Dedifferentiated amniotic fluid mesenchymal stem cell (primary cell): ENCODE measurements at regions not wholly inside any gene's neighbourhood (a gene's known extent, or its start where the extent isn't known, plus 50 kb on each side); places are given as distances from the start of the nearest gene placed in this dataset.
"Not testable (repeated sequence)": the region's sequence is repeated elsewhere in the genome, so short reads cannot be mapped to it uniquely, and the experiment has no call there.

ENCODE experiments used
- DNase-seq: peaks from one replicate; pipeline ENCODE4 v3.0.0-alpha.2; 2016; ENCODE audit errors: extremely low spot score

DNA sequence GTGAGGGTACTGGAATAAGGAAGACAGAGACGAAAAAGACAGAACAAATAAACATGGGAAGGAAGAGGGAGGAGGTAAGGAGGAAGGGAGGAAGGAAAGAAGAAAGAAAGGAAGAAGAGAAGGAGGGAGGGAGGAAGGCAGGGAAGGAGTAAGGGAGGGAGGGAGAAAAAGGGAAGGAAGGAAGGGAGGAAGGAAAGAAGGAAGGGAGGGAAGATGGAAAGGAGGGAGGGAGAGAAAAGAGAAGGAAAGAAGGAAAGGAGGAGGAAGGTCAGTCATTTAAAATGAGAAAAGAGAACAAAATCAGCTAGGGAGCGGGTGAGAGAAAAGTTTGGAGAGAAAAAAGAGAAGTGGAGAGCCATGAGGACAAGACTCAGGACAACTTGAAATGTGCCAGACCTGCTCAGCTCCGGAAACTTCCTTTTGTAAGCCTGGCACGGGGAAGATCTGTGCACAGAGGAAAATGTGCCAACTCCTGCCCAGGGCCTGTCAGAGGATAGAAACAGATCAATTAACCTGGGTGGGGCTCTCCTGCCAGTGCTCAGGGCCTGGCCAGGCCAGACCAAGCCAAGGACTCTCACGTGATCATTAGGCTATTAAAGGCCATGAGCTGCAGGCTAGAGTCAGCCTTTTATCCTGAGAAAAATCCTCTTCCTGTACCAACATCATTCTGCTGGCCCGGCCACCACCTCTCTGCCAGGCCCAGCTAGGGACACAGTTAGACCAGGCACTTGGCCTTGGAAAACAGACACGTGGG lies 50.1 kb upstream of the BCL6 start:
- no peak for DNase-seq

DNA sequence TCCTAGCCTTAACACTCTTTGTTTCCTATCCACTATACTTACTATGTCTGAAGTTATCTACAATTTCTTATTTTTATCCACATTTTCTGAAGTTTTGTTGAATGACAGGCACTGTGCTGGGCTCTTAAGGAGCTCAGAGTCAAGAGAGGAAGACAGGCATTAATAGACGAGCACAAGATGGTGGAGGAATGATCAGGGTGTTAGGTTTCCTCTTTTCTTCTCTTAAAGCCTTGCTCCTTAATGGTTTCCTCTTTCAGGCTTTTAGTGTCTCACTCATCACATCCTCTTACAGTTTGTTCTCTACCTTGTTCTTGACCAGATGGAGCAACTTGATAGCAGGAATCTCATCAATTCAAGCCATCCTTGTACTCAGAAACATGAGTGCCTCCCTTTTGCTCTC lies 52.9 kb upstream of the BCL6 start:
- no peak for DNase-seq

DNA sequence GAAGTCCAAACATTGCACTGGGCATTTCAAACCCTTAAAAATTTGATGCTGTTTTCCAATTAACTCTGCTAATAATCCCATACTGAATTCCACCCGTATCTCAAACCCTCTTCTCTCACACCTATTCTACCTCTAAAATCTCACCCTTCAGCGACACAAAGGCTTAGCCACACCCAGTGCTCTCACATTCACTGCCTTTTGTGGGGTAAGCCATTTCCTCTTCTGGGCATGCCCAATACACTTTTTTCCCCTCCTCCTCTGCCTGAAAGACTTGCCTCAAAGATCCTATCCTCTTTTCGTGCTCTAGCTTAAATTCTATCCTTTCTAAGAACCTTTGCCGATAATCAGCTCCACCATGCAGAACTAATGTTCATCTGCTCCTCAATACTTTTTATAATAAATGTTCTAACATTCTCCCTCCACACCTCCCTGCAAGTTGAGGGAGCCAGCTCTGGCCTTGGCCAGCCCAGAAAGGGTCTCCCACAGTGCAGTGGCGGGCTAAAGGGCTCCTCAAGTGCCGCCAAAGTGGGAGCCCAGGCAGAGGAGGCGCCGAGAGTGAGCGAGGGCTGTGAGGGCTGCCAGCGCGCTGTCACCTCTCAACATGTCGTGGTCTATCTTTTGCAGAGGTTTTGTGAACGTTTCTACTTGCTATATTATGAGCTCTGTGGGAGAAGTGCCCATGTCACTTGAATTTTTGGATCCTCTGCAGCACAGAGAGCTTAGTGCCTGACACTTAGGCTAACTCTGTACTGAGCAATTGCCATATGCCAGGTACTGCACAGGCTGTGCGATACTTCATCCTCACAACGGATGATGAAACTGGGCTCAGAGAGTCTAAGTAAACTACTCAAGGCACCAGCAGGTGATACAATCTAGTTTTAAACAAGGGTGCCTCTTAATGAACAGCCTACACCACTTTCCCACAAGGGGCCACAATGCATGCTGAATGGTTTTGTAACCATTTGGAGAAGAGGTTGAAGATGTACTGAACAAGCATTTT lies 53.6 kb upstream of the BCL6 start:
- DNase-seq, result no peak

DNA sequence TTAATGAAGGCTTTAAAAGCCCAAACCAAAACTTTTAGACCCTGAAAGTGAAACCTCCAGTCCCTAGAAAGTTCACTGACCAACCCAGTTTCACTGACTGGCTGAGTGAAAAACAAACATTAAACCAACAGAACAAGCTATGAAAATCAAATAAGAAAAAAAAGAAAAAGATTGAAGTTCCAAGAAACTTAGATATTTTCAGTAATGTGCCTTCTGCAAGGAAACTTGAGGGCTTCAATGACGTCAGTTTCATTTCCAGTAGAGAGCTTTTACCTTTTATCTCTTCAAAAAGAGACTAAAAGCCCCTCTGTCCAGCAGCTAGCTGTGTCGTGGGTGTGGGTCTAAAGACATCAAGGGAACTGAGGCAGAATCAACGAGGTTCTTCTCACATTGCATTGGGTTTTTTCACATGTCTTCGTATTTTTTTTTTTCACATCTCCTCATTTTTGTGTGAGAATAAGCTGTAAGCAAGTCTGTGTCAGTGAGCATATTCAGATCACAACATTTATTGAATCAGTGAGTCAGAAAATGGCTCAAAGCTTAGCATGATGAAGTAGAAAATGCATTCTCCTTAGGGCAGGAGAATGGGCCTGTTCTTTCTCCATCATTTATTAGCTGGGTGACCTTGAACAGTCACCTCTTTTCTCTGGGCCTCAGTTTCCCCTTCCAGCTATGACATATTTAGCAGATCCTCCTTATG lies 54.8 kb upstream of the BCL6 start:
- DNase-seq, result no peak

DNA sequence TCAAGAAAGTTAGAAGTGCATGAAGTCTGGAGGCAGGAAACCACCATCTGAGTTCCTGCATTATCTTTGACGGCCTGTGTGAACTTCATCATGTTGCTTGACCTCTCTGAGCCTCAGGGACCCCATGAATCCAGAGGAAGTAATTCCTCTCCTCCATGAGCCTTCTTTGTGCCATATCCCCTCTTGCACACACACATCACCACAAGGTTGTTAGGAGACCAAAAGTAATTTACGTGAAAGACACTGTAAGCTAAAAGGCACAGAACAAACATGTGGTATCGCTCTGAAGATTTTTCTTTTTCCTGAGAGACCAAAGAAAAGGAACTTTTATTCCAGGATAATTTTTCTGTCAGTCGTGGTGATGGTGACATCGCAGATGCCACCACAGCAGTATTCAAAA lies 55.9 kb upstream of the BCL6 start:
- no peak for DNase-seq

DNA sequence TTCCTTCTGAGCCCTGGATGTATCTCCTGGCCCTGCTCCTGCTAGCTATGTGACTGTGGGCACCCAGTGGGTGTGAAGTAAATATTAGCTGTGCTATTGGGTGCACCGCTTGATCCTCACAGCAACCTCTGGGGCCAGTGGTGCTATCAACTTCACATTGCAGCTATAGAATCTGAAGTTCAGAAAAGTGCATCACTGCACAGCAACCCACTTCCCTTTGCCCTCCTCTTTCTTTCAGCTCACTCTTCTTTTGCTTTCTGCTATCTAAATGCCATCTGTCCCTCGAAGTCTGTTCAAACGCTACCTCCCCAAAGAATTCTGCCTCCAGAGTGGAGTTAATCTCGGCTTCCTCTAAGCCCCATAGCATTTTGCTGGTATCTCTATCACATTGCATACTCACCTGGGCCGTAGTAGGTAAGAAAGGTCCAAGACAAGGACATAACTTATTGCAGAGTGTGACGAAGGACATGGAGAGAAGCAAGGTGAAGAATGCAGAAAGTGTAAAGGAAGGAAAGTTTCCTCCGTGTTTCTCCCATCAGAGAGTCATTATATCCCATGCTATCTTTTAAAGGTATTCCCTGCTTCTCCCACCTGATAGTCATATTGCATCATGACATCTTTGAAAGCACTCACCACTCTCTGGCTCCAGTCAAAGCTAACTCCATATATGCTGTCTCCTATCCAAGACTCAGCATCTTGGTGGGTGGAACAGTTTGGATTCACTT lies 57.1 kb upstream of the BCL6 start:
- no peak for DNase-seq

DNA sequence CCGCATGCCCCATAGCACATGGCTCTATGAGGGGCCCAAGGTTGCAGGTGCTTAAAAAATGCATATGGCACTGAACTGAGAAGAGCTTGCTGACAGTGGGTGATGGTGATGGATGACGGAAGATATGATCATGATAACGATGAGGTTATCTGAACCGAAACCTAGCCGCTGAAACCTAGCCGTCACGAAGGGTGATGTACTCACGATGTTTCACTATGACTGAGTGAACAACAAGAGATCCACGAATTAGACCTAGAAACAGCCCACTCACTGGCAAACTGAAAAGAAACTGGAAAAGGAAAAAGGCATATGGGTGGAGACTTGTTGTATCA lies 57.6 kb upstream of the BCL6 start:
- no peak for DNase-seq

DNA sequence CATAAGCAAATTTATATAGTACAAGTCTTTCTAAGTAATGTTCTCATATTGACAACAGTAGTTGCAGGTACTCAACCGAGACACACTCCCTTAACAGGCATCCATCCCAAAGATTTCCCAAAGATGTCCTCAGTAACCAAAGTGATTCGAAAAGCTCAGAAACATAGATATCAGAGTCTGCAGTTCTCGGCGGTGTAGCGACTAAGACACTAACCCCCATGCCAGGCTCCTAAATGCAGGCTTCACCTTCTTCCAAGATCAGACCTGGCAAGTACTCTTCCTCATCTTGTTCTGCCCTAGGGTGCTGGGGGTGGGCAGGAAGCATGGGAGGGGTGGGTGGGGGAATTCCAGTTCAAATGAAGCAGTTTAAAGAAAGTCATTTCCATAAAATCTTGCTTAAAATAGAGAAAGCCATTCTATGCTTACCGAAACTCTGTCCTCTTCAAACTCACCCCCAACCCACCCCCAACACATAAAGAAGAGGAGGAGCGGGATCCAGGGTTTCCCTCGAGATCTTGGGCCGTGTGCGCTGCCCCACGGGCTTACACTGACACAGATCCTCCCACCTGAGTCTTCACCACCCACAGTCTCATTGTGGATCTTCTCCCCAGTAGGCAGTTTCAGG lies 59.0 kb upstream of the BCL6 start:
- no peak for DNase-seq

DNA sequence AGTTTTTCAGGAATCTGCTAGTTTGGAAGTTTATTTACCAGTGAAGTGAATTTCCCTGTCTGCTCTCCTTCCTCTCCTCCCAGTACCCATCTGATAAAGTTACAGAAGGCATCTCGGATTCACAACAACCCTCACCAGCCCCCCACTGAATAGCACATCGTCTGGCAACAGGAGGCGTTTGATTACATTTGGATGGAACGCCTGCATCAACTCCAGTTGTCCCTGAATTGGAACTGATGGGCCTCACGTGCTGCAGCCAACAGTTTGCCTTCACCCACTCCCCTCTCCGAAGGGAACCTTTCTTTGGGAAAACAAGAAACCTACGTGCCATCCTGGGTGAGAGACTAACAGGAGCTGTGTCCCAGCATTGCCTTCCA lies 59.5 kb upstream of the BCL6 start:
- no peak for DNase-seq

DNA sequence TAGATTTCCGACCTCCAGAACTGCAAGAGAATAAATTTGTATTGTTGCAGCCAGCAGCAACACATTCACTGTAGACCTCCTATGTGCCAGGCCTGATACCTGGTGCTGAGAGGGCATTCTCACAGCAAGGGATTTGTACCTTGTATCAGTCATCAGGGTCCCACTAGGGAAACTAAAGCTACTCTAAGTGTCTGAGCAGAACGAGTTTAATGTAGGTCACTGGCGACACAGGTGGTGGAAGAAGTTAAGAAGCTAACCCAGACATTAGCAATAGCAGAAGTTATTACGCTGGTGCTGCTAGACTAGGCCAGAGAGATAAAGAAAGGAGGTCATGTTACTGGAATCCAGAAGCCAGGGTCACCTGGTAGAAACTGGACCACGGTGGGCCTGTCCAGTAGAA lies 60.5 kb upstream of the BCL6 start:
- DNase-seq, result no peak

DNA sequence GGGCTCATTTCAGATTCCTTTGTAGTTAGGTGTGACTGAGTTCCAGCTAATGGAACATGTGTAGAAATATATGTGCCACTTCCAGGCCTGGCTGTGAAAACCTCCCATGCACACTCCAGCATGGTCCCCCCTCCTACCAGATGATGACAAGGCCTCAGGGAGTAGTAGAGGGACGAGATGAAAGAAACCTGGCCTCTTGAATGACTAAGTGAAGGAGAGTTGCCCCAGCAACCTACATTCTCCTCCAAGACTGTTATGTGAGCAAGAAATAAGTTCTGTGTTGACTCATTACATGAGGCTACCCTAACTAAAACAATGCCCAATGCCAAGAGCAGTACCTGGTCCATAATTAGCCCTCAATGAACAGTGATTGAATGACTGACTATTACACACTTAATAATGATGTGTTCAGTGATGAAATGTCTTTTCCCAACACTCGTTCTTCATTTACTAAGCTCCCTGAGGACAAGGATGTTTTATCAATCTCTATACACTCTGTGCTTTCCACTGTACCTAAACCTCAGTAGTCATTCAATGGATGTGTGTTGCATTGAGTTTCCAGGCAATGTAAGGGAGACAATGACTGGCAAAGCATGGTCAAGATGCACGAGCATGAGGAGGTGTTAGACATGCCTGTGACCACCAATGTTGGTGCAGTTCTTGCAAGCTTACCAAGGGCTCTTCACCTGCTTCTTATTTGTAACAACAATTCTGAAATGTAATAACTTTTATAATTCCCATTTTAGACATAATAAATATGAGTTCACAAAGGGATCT lies 62.0 kb upstream of the BCL6 start:
- DNase-seq, result no peak

DNA sequence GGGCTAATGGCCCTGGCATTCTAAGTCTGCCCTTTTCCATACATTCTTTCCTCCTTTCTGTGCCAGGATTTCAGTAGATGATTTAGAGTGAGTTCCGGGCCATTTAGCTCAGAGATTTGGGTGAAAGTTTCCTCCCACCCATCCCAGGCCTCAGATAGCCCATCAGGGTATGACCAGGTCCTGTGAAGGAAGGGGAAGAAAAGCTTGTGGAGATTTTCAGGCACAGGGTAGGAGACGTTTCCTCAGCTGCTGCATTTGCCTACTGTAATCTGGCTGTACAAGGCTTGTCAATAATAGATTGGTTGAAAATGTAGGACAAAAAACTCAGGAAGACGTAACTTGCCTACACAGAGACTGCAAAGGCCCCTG lies 63.2 kb upstream of the BCL6 start:
- no peak for DNase-seq

DNA sequence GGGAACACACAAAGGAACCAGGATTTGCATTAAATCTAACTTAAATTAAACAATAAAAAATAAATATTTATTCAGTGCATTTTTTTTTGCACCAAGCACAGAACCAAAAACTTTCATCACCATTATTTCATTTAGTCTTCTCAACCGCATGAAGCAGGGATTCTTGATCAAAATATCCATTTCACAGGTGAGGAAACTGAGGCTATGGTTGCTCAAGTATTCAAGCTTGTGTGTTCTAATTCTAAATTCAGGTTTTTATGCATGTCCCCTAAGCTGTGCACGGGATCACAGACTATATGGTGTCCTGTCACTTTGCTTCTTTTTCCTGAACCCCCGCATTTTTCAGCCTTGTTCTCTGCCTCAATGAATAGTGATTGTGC lies 64.3 kb upstream of the BCL6 start:
- DNase-seq, result no peak

DNA sequence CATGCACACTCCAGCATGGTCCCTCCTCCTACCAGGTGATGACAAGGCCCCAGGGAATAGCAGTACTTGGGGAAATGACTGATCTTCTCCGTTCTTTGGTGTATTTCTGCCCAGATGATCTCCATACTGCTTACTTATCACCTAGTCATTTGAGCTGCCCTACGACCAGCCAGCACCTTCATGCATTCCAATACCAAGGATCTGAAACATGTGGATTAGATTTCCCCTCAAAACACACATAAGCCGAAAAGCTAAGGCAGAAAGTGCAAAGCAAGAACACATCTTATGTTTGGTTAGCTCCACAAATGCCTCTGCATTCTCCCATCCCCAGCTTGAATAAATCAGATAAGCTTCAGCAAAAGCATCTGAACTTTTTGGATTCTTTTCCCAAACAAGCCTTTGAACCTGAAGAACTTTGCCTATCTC lies 64.8 kb upstream of the BCL6 start:
- DNase-seq, result no peak

DNA sequence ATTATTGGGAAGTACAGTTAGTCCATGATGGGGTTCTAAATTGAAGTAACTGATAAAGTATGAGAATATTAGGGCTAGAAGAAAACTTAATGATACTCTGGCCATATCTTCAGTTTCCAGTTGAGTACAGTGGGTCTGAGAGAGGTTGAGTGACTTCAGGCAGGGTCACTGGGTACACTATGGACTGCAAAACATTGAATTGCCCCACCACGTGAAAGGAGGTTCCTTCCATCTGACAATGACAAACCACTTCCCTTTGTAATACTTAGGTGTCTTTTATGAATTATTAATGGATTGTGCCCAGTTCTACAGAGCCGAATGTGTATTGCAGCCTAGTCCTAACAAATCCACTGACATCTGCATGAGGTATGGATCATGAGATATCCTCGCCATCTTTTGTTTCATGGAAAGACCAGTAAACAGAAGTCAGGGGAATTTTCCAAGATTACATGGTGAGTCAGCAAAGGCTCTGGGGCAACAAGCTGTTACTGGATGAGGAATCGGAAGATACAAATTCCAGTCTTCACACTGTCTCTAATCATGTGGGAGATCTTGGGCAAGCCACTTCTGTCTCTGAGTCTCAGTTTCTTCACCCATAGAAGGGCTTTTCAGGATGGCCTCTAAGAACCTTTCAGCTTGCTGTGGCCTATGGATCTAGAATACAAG lies 66.5 kb upstream of the BCL6 start:
- peak; percentile 34 for DNase-seq

DNA sequence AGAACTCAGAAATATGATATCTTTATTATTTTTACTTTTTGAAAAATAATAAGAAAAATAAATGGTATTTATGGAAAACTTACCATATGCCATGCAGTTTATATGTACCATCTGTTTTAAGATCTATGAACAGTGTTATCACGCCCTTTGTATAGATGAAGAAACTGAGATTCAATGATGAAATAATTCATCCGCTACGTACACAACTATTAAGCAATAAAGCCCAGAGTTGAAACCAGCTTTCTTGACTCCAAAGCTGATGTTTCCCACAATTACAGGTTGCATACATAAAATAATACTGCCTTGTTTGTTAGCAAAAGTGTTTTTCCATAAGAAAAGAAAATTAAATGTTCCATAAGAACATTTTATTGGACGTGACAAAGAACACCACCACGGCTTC lies 67.2 kb upstream of the BCL6 start:
- no peak for DNase-seq

DNA sequence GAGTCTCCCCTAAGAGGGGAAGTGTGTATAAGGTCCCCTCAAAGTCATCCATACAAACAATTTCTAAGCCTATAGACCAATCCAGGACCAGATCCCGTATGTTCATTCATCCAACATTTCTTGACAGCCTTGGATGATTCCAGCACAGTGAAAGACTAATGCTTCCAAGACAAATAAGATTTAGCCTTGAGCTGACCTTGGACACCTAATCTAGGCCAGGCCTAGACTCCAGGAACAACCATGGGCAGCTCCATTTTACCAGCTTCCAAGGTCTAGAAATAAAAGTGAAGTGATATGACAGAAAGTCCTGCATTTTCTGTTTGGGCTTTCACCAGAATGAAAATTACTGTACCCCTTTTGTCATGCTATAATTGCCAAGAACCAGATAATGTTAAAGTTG lies 67.9 kb upstream of the BCL6 start:
- no peak for DNase-seq

DNA sequence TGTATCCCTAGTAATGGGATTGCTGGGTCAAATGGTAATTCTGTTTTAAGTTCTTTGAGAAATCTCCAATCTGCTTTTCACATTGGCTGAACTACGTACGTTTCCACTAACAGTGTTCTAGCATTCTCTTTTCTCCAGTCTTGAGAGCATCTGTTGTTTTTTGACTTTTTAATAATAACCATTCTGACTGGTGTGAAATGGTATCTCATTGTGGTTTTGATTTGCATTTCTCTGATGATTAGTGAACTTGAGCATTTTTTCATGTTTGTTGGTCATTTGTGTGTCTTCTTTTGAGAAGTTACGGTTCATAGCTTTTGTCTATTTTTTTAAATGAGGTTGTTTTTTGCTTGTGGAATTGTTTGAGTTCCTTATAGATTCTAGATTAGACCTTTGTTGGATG lies 72.5 kb upstream of the BCL6 start:
- DNase-seq, result not testable (repeated sequence)

DNA sequence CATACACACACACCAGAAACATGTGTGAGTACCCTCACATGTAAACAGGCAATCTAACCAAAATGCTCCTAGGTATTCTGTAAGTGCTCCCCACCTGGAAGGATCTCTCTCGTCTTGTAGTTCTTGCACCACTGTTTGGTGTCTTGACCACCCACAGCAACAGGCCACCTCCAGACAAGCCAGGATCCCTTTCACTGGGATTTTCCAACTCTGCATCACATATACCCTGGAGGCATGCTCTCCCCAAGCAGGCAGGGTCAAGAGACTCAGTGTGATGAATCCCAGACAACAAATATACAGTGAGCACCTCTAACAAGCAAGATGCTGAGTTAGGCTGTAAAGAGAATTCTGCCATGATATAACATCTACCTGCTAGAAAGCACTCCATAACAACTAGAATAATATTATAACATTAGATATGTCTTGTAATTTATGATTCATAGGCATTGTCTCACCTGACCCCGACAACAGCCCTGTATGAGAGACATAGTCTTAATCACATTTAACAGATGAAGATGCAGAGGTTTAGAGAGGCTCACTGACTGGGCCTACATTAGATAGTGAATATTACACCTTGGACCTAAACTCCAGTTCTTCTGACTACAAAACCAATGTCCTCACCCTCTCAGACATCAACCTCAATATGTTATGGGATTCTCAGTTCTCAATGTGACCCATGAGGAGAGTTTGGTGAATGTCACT lies 76.5 kb upstream of the BCL6 start:
- DNase-seq, result no peak

DNA sequence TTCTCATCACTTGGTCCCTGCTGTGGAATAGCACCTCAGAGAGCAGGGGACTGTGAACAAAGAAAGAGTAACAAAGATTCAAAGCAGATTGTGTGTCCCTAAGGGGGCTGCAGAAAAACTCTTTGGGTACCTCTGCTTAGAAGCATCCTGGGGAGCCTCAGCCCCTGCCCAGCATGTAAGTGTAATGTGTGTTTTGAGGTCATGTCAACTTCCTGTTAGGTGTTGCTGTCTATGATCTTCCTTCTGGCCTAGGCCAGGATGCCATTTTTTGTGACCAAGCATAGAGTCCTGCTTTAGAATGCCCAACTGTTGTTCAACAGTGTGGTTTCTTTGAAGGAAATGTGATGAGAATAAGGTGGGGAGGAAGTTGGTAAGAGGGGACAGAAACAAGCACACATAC lies 77.1 kb upstream of the BCL6 start:
- no peak for DNase-seq
